T1000 (cell line): ENCODE measurements at regions not wholly inside any gene's neighbourhood (a gene's known extent, or its start where the extent isn't known, plus 50 kb on each side); places are given as distances from the start of the nearest gene placed in this dataset.

Source experiments
- DNase-seq: peaks from one replicate; lab custom pipeline; 2025; ENCODE audit warnings: mixed read lengths; lab: John Stamatoyannopoulos, UW

GRCh38 chr1:218642033-218642948, 297.2 kb downstream of the TGFB2 start:
- DNase-seq: no peak

DNA sequence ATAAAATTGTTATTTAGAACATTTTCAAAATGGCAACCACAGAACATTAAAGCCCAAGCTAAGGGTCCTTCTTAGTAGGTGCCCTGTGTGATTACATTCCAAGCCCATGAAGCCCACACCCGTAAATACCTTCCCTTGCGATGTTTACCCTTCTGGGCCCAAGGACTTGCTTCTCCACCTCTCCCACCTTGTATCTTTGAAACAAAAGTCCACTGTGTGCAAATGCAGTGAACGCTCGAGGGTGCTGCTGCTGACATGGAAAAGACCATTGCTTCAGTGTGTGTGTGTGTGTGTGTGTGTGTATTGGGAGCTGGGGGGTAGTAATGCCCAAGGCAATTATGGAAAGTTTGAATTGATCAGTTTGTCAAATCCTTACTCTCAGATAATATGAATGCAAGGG, 298.1 kb downstream of the TGFB2 start:
- no peak for DNase-seq

DNA sequence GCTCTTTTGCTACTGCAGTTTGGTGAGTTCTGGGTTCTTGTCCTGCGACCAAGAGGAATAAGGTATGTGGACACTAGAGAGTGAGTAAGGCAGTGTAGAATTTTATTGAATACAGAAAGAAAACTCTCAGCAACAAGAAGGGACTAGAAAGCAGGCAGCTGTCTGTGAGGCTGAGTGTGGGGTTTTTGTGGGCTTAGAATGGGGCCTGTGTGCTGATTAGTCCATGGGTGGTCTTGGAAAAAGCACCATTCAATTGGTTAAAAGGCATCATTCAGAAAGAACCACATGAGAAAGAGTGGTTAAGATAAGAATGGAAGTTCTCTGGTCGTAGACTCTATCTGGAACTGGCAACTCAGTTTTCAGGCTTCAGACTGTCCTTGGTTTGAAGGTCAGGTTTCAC, 298.8 kb downstream of the TGFB2 start:
- no peak for DNase-seq

DNA sequence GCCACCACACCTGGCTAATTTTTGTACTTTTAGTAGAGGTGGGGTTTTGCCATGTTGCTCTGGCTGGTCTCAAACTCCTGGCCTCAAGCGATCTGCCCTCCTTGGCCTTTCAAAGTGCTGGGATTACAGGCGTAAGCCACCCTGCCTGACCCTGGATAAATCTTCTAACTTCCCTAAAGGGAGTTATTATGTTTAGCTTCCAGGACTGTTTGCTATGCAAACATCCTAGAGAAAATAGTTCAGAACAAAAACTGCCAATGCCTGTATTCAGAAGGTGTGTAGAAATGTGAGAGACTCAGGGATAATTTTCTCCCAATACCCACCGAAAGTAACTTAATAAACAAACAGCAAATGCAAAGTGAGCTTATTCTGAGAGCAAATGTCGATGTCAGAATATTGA, 301.2 kb downstream of the TGFB2 start:
- DNase-seq: no peak

GRCh38 chr1:218656301-218657037, 311.3 kb downstream of the TGFB2 start:
- peak; percentile 14 for DNase-seq

- DNase-seq: no peak
These were observed 313.1 kb downstream of the TGFB2 start for GRCh38 chr1:218658269-218658668.

DNA sequence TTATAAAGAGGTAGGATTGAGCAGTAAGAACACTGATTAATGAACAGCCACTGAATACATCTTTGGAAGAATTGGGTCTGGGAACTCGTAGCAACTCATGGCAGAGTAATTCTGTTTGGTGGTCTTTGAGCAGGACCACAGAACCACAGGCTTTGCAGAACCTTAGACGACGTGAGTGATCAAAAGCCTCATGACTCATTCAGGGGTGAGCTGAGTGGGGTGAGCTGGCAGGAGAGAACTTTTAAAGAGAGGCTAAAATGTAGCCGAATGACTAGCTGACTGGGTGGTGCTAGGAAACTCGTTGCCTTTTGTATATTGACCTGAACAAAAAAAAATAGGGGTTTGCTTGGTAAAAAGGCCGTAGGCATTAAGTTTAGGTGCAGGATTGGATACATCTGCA, 313.8 kb downstream of the TGFB2 start:
- peak; percentile 37 for DNase-seq

DNA sequence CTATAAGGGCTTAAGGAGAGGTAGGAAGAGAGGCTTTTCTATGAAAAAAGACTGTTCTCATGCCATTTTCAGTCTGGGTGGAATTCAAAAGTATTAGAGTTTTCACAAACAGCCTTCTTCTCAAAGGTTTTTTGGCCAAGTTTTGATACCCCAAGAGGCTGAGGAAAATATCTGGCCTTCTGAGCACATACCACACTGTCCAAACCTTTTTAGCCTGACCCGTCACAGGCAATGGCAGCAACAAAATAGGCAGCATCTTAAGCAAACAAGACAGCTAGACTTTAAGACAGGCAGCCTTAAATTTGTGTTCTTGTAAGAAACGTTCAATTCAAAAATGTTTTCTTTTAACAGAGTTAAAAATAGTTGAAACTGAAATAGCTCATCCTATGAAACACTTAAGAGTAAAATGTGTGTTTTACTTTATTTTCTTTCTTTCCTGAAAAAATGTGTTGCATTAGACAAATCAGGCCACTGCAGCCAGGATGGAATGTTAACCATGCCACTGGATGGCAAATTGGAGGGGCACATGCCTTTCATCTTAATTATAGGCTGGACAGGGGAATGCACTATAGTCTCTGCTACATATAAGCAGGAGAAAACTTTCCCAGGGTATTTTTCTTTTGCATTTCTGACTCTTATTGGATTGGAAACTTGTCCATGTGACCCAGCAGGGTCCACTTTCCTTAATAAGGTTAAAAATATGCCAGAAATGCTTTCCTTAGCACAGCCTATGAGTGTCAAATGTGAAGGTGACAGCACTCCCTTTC, 315.0 kb downstream of the TGFB2 start:
- DNase-seq: no peak

DNA sequence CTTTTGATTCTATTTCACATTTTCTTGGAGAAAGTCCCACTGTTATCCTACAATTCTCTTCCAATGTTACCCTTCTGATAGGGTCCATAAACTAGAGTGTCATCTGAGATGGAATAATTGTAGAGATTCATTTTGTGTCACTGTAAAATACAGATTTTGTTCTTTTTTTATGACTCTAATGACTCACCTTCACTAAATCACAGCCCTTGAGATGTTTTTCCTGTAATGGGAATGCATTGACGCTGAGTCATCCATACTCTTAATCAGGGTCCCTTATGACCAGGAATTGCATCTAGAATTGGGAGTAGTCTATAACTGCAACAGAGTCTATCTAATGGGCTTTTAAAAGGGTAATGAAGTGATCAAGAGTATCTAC, 315.5 kb downstream of the TGFB2 start:
- DNase-seq: no peak

DNA sequence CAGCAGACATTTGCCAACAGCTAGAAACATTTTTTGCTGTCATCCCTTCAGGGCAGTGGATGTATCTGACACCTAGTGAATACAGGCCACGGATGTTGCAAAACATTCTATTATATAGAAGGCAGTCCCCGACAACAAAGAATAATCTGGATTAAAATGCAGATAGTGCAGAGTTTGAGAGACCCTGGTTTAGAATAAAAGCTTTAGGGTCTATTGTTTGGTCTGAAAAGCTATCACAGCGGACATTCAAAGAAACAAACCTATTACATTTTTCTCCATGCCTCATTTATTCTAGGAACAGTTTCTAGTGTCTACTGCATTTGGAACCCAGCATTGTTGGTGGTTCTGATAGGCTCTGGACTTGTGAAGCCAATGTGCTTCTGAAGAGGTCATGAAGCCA, 316.3 kb downstream of the TGFB2 start:
- no peak for DNase-seq

DNA sequence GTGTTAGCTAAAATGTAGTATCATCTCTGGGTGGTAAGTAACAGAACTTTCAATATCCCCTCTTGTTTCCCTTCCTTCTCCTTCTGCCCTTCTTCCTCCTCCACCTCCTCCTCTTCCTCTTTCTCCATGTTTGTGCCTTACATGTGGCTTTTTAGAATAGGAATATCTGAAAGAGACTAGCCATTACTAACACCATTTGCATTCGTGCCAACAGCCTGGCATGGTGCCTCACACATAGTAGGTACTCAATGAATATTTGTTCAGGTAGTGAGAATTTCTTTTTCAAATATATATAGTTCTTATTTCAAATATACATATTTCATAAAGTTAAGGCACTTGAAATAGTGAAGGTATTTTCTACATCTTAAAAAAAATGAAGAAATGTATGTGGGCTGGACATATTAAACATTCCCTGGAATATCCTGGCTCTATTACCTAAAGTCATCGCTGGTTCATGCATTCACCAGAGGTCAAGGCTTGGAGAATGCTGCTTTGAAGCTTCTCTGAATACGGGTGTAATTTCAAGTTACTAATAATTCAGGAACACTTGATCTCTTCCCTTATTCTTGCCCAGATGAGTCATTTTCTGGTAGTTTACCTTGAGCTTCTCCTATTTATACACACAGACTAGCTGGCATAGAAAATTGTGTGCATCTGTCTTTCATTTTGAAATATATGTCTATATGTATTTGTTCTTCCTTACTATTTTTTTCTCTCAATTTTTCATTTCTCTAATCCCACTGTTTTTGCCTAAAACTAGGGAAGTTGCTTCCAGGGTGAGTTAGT, 319.4 kb downstream of the TGFB2 start:
- DNase-seq: no peak

DNA sequence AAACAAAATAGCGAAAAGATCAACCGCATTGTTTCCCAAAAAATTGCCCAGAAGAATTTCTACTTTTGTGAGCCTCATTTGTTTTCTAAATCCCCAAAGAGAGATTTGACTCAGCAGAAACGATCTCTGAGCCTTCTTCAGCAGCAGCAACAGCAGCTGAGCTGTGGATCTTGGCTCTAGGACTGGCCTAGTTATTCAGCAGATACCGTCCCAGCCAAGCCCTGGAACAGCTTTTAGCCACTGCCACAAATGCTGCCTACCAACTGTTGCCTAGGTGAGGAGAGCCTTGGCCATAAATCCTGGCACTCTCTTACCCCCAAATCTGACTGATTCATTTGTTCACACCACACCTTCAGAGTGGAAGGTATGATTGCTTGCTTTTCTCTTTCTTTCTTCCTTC, 320.1 kb downstream of the TGFB2 start:
- DNase-seq: no peak

DNA sequence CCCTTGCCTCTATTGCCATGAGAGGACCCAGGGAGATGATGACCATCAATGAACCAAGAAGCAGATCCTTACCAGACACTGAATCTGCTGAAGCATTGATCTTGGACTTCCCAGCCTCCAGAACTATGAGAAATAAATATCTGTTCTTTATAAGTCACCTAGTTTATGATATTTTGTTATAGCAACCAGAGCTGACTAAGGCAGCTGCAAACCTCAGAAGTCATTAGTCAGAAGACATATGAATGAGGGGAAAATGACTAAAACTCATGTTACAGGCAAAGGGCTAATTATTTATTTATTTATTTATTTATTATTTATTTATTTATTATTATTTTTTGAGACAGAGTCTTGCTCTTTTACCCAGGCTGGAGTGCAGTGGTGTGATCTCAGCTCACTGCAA, 321.1 kb downstream of the TGFB2 start:
- no peak for DNase-seq

- DNase-seq: no peak
These were observed 322.8 kb downstream of the TGFB2 start for GRCh38 chr1:218667781-218668516.

- DNase-seq: no peak
These were observed 324.3 kb downstream of the TGFB2 start for GRCh38 chr1:218669431-218669830.

DNA sequence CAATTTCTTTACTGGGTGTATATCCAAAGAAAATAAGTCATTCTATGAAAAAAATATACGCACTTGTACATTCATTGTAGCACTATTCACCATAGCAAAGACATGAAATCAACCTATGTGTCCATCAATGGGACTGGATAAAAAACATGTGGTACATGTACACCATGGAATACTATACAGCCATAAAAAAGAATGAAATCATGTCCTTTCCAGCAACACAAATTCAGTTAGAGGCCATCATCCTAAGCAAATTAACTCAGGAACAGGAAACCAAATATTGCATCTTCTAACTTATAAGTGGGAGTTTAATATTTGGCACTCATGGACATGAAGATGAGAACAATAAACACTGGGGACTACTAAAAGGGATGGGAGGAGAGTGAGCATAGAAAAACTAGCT, 325.7 kb downstream of the TGFB2 start:
- DNase-seq: no peak

DNA sequence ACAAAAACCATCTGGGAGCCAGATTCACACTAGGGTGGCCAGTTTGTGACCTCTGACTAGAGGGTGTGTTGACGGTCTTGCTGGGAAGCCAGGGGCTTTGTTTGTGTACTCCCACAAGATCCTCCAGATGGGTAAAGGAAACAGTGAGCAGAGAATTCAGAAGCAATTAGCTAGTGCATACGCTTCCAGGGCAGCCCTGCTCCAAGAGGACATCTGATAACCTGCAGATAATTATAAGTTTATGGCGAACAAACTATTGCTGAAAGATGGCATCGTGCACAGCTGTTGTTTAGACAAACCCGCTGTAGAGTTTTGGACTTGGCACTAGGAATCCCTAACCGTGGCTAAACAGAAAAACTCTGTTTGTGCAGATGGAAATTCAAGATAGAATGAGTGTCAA, 326.4 kb downstream of the TGFB2 start:
- DNase-seq: no peak

GRCh38 chr1:218673170-218673569, 328.0 kb downstream of the TGFB2 start:
- DNase-seq: no peak

- no peak for DNase-seq
These were observed 329.2 kb downstream of the TGFB2 start for GRCh38 chr1:218674280-218674773.

DNA sequence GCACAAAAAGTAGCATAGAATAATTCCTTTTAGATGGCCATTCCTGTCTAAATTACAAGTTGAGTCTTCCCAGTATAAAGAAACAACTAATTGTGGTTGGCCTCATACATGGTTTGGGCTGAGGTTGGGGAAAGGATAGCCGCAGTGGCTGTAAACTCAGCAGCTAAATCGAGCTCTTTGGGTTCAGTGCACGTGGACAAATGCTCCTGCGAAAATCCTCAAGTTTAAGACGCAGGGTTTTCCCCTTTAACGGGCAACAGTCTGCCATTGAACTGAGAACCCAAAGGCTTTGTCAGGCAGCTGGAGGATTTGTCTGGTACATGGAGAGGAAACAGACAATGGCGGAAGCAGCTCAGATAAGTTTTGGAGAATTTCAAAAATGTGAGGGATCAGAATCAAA, 331.9 kb downstream of the TGFB2 start:
- DNase-seq: no peak

DNA sequence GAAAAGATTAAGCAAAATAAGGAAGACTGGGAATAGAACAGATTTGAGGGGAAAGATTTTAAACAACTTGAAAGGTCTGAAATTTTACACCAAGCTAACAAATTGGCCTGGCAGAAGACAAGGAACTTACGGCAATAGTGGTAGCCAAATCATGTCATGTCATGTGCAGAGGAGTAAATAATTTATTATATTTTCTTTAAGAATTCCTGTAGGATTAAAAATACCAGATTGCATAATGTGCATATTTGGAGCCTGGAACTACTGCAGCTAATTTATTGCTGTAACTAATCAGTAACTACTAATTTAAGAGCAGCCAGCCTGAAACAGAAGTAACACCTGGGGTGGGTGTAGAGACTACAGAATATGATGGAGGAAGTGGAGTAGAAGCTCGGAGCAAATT, 334.3 kb downstream of the TGFB2 start:
- no peak for DNase-seq
